Retinal pigment epithelial cell (primary cell): ENCODE measurements at regions not wholly inside any gene's neighbourhood (a gene's known extent, or its start where the extent isn't known, plus 50 kb on each side); places are given as distances from the start of the nearest gene placed in this dataset.

Experiments
- DNase-seq: peaks from one replicate; pipeline ENCODE4 v3.0.0-alpha.2; 2010; ENCODE audit warnings: low read depth
- H3K4me3 ChIP-seq: 2 replicates; pipeline ENCODE4 v1.5.1; 2011; ENCODE audit warnings: mild to moderate bottlenecking, low read length, control low read depth, moderate library complexity
- TF ChIP-seq, protein P1 (sequence below): conservative IDR thresholded peaks from 2 replicates; pipeline ENCODE4 v1.5.1; 2011; ENCODE audit warnings: low read depth, low read length, control low read depth, inconsistent platforms

DNA sequence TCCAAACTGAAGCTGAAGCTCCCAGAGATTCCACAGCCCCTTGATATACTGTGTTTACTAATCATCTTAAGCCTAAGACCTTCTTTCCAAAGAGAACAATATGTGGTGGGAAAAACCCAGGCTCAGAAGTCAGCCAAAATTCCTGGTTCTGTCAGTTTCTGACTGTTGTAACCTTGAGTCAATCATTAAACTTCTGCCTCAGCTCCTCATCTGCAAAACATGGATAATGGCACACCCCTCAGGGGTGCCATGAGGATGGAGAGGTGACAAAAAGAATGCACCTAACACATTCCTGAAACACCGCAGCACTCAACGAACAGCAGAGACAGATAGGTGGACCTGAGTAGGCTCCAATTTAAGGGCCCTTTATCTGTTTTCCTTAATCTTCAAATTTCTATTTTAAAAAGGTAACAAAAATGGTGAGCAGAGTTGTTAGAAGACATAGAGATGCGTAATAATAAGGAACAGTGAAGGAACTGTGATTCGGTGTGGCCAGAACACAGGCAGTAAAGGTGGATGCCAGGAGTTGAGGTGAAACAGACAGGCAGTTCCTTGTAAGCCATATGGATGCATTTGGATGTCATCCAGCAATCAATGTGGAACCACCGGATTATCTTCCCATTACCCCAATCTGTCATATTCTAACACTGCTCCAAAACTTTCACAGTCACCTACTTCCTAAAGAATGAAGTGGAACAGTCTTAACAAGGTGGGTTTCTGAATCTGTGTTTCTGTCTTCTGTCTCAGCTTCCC, 56.6 kb upstream of the DOCK9 start:
- DNase-seq: no peak
- TF ChIP-seq, protein P1, sequence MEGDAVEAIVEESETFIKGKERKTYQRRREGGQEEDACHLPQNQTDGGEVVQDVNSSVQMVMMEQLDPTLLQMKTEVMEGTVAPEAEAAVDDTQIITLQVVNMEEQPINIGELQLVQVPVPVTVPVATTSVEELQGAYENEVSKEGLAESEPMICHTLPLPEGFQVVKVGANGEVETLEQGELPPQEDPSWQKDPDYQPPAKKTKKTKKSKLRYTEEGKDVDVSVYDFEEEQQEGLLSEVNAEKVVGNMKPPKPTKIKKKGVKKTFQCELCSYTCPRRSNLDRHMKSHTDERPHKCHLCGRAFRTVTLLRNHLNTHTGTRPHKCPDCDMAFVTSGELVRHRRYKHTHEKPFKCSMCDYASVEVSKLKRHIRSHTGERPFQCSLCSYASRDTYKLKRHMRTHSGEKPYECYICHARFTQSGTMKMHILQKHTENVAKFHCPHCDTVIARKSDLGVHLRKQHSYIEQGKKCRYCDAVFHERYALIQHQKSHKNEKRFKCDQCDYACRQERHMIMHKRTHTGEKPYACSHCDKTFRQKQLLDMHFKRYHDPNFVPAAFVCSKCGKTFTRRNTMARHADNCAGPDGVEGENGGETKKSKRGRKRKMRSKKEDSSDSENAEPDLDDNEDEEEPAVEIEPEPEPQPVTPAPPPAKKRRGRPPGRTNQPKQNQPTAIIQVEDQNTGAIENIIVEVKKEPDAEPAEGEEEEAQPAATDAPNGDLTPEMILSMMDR: no peak
- H3K4me3 ChIP-seq: no peak overlapping the region

DNA sequence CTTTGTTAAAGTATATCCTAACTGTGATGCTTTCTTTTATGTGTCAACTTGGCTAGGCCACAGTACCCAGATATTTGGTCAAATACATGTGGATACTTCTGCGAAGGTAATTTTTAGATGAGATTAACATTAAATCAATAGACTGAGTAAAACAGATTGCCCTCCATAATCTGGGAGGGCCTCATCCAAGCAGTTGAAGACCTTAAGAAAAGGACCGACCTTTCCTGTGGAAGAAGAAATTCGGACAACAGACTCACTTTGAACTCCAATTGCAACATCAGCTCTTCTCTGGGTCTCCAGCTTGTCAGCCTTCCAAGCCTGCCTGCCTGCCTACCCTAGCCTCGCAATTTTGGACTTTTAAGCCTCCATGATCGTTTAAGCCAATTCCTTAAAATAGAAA, 57.9 kb upstream of the DOCK9 start:
- TF ChIP-seq, protein P1: no peak
- H3K4me3 ChIP-seq: no peak overlapping the region
- DNase-seq: no peak

DNA sequence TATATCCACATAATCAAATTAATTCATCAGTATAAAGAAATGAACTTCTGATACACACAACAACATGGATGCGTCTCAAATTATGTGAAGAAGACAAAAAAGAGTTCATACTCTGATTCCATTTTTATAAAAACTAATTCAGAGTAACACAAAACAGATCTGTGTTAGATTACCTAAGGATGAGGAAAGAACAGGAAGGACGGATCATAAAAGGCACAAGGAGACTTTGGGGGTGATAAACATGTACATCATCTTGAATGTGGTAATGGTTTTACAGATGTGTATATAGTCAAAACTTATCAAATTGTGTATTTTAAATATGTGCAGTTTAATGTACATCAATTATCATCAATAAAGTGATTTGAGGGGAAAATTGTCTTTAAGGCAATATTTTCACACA, 59.9 kb upstream of the DOCK9 start:
- TF ChIP-seq, protein P1: no peak
- H3K4me3 ChIP-seq: no peak overlapping the region
- no peak for DNase-seq

DNA sequence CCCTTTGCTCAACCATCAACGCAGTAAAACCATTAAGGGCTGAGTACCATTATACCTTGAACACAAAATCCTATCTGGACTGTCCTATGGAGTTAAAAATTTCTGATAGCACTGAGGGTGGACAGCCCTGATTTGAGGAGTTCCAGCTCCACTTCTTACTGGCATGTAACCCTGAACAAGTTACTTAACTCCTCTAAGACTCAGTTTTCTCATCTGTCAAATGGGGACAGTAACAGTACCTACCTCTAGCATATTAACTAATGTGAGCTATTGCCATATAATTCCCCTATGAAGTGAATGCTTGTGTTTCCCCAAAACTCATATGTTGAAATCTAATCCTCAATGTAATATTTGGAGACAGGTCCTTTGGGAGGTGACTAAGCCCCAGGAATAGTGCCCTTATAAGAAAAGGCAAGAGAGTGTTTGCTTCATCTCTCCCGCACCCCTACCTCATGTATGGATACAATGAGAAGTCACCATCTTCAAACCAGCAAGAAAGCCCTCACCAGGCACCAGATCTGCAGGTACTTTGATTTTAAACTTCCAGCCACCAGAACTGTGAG, 61.9 kb upstream of the DOCK9 start:
- no peak overlapping the region for H3K4me3 ChIP-seq
- no peak for DNase-seq
- TF ChIP-seq, protein P1: no peak

DNA sequence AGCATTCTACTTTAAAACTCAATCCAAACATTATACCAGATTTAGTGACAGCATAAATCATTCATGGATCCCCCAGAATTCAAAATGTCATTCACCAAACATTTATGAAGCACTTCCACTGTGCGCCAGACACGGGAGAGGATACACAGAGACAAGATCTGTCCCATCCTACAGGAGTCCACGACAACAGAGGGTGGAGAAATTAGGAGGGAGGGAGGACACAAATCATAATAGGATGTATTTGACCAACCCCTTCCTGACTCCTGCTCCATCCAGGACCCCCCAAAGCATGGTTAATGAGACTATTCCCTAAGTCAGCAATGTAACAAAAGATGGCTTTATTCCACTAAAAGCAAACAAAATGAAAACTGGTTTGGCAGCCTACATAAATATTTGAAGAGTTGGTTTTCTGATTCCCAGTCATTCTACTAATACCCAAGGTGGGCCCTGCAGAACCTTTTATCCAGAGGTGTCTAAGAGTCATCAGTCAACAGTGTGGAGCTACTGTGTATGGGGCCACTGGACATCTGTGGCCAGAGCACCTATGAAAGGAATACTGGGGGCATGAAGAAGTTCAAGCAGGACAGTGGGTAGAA, 62.8 kb upstream of the DOCK9 start:
- no peak for DNase-seq
- no peak overlapping the region for H3K4me3 ChIP-seq
- TF ChIP-seq, protein P1: no peak

DNA sequence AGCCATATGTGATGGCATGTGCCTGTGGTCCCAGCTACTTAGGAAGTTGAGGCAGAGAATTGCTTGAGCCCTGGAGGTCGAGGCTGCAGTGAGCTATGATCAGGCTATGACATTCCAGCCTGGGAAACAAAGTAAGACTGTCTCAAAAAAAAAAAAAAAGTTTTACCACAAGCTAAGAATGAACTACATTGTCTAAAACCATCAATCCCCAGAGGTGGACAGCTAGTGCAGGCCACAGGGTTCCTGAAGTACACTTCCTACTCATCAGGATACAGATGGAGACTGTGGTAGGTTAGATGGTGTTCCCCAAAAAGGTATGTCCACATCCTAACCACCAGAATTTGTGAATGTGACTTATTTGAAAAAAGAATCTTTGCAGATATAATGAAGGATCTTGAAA, 63.5 kb upstream of the DOCK9 start:
- no peak overlapping the region for H3K4me3 ChIP-seq
- TF ChIP-seq, protein P1: no peak
- no peak for DNase-seq

DNA sequence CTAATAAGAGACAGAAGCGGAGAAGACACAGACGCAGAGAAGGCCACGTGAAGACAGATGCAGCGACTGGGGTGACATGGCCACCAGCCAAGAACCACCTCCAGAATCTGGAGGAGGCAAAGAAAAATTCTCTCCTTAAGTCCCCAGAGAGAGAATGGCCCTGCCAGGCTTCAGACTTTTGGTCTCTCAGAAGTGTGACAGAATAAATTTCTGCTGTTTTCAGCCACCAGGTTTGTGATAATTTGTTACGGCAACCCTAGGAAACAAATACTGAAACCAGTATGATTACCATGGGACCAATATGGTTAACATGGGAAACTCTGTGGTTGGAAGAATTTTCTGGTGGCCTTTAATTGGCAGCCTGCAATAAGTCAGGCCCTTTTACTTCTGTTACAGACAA, 63.9 kb upstream of the DOCK9 start:
- no peak for DNase-seq
- TF ChIP-seq, protein P1: no peak
- H3K4me3 ChIP-seq: no peak overlapping the region
